ENCODE measurements at regions not wholly inside any gene's neighbourhood (a gene's known extent, or its start where the extent isn't known, plus 50 kb on each side); places are given as distances from the start of the nearest gene placed in this dataset.

- no peak for DNase-seq (ENCODE audit: low read depth)
These were observed 228.8 kb downstream of the TLE4 start for GRCh38 chr9:79800578-79800977.

GRCh38 chr9:79799691-79800335 is 228.0 kb downstream of the TLE4 start:
- DNase-seq (ENCODE audit: low read depth): no peak

- DNase-seq (ENCODE audit: low read depth): no peak
These were observed 226.7 kb downstream of the TLE4 start for GRCh38 chr9:79798450-79798849.

DNA sequence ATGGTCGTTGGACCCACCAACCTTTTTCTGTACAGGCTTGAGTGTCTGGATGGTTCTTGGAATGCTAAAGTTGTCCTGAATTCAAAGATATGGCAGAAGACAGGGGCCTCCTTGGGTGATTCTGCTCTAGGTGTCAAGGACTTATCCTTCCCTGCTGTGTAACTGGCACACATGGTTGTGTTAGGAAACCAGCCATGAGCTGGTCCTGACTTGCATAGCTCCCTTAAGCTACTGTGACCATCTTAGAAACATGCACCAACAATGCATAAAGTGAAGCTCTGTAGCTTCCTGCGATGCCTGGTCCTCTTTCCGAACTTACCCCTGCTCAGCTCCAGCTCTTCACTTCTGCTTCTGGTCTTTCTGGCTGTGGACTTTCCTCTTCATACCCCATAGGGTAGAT is 224.6 kb downstream of the TLE4 start:
- DNase-seq (ENCODE audit: low read depth): no peak

DNA sequence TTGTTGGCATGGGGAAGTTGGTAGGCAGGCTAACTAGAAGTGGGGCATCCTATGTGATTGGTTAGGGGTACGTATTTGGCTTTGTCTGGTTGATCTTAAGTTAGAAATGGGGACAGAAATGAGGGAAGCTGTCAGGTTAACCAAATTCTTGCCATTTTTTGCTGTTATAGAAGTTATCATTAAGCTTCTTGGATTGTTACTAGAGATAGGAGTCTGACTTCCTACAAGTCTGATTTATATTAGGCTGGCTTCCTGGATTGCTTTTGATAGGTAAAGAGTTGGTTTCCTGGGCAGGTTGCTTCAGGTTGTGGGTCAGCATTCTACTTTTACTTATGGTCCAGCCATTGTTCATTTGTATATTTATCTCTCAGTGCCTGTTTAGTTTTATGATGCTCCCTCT is 216.9 kb downstream of the TLE4 start:
- DNase-seq (ENCODE audit: low read depth): no peak

DNA sequence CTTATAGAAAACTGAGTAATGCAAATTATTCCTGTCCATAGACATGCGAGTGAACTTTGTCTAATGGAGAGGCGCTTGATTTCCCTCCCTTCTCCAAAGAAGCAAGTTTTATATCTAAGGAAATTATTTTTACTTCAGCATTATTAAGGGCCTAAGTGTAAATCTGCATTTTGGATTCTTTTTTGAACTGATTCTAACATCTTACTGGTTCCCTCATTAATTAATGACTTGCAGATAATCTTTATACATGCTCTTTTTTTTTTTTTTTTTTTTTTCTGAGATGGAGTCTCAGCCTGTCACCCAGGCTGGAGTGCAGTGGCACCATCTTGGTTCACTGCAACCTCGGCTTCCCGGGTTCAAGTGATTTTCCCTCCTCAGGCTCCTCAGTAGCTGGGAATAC is 209.5 kb downstream of the TLE4 start:
- no peak for DNase-seq (ENCODE audit: low read depth)

DNA sequence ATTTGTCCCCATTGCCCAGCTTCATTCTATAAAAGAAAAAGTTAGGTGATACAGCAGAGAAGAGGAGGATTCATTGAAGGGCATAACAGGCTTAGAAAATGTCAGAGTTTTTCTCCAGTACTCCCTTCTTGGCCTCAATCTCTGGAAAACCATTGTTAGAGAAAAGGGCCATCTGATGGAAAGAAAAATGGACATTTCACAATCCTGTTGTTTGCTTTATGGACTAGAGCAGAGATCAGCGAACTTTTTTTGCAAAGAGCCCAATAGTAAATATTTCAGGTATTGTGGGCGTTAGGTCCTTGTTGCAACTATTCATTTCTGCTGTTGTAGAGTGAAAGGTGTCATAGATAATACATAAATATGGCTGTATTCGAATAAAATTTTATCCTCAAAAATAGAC is 208.8 kb downstream of the TLE4 start:
- DNase-seq (ENCODE audit: low read depth): no peak

- no peak for DNase-seq (ENCODE audit: low read depth)
These were observed 208.1 kb downstream of the TLE4 start for GRCh38 chr9:79779901-79780300.

DNA sequence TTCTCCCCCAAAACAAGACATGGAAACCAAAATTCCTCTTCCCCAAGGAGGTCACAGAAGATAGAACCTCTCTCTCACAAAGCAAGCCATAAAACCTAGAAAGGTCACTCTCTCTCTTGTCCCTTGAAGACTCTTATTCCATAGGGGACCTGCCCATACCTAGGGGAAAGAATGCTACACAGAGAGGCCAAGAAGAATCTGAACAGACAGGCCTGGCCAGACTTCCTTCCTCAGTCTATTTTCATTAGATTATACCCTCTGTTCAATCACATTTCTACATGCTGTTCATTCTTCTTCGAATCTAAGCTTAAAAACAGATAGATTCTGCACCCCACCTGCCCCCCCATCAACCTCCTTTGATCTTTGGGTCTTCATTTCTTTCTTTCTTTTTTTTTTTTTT is 206.8 kb downstream of the TLE4 start:
- DNase-seq (ENCODE audit: low read depth): no peak

- no peak for DNase-seq (ENCODE audit: low read depth)
These were observed 204.8 kb downstream of the TLE4 start for GRCh38 chr9:79776581-79776980.

Data from RPMI7951 (cell line).